ENCODE measurements at regions not wholly inside any gene's neighbourhood (a gene's known extent, or its start where the extent isn't known, plus 50 kb on each side); places are given as distances from the start of the nearest gene placed in this dataset.
"Not testable (repeated sequence)": the region's sequence is repeated elsewhere in the genome, so short reads cannot be mapped to it uniquely, and the experiment has no call there.

GRCh38 chr17:6255322-6255721 lies 179.6 kb downstream of the AIPL1 start:
- DNase-seq (ENCODE audit: low spot score) = no peak

DNA sequence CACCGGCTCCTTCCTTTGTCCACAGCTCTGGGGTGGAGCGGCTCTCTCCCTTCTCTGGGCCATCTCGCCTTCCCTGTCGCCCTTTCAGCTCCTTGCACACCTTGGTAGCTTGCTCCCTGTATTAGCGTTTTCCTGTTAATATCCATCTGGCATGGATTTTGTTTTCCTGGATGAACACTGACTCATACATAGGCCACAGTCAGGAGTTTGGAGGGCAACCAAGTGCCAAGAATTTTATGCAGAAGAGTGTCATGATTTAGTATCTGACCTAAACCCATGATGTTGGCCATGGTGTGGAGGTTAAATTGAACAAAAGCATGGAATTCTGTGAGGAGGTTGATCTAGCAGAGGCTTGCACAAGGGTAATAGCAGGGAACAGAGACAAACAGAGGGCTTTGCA lies 180.9 kb downstream of the AIPL1 start:
- no peak for DNase-seq (ENCODE audit: low spot score)

- DNase-seq (ENCODE audit: low spot score) = not testable (repeated sequence)
Measured at GRCh38 chr17:6251640-6252039, 181.5 kb downstream of the WSCD1 start.

- DNase-seq (ENCODE audit: low spot score) = no peak
Measured at GRCh38 chr17:6249732-6250131, 179.6 kb downstream of the WSCD1 start.

GRCh38 chr17:6248061-6248460 lies 177.9 kb downstream of the WSCD1 start:
- no peak for DNase-seq (ENCODE audit: low spot score)

- no peak for DNase-seq (ENCODE audit: low spot score)
Measured at GRCh38 chr17:6245301-6246177, 175.4 kb downstream of the WSCD1 start.

GRCh38 chr17:6244796-6245195 lies 174.6 kb downstream of the WSCD1 start:
- DNase-seq (ENCODE audit: low spot score) = no peak

- no peak for DNase-seq (ENCODE audit: low spot score)
Measured at GRCh38 chr17:6244253-6244652, 174.1 kb downstream of the WSCD1 start.

DNA sequence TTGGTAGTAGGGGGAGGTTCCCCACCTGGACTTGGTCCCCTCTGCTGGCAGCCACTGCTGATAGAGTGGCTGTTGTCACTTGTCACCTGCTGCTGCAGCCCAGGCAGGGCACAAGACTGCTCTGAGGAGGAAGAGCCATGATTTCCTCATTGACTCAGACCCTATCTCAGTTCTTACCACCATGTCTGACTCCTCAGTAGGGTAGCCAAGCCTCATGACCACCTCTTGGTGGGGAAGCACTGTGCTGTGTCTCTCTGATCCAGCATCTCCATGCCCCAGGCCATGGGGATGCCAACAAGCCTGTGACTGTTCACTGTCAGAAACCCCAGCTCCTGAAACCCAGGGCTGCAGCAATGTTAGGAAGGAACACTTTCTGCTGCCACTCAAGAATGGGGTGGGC lies 173.0 kb downstream of the WSCD1 start:
- DNase-seq (ENCODE audit: low spot score) = no peak

DNA sequence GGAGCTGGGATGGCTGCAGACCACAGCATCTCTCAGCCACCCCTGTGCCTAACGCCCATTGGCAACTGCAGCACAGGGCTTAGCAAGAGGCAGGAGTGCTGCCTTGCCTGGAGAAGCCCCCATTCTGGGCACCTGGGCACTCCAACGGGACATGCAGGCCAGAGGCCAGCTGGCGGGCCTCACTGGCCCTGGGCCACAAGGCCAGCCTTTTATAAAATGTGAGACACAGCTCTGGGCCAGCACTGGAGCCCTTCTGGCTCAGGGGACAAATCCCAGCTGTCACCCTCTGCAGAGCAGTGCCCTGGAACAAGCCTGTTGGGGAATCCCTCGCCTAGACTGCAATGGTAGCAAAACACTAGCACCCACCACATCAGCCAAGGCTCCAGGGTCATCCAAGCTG lies 171.8 kb downstream of the WSCD1 start:
- DNase-seq (ENCODE audit: low spot score) = no peak

GRCh38 chr17:6241381-6241780 lies 171.2 kb downstream of the WSCD1 start:
- DNase-seq (ENCODE audit: low spot score) = no peak

GRCh38 chr17:6240601-6241000 lies 170.4 kb downstream of the WSCD1 start:
- no peak for DNase-seq (ENCODE audit: low spot score)

DNA sequence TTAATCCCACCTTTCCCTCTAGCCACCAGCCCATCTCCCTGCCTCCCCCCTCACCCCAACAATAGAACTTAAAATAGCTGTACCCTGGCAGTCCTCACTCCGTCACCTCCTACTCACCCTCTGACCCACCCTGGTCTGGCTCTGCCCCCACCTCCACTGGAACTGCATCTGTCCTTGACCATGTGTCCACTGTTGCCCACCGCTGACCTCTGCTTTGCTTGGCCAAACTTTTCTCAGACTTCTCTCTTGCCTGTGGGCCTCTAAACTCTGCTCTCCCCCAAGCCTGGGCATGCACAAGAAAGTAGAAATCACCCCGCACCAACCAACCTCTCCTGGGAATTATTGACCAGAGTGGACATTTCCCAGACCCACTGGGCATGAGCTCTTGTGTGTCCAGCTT lies 169.8 kb downstream of the WSCD1 start:
- no peak for DNase-seq (ENCODE audit: low spot score)

DNA sequence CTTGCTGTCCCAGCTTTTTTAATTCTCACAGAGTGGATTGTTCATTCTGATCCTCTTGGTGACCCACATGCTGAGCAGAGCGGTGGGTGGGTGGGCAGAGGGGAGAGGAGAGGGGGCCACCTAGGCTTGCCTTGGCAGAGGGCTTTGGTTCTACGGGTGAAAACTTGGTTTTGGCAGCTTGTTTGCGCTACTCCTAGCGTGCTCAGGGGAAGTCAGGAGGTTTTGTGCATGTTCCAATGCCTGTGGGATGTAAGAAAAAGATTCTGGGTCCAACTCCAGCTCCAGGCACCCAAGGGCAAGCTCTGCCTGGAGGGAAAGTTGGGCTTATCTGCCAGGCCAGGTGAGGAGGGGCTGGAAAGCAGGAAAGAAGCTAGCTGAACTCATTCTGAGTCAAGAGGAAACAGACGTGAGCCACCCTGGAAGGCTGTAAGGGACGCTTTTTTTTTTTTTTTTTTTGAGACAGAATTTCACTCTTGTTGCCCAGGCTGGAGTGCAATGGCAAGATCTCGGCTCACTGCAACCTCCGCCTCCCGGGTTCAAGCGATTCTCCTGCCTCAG lies 169.1 kb downstream of the WSCD1 start:
- no peak for DNase-seq (ENCODE audit: low spot score)

DNA sequence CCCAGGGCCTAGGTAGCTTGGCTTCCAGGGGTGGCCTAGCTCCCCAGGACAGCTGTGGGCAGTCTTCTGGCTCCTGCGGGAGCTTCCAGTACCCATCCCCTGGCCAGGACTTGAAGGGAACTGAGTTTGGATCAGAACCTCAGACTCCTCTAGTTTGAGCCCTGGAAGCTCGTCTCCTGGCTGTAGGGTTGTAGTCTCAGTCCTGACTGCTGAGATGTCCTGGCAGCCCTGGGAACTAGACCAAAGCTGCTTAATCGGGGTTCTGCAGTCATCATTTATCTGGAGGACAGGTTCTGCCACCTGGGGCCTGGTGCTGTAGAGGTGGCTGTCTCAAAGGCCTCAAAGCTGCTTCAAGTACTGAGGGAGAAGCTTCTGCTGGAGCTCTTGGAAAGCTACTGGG lies 163.7 kb downstream of the WSCD1 start:
- DNase-seq (ENCODE audit: low spot score) = no peak

DNA sequence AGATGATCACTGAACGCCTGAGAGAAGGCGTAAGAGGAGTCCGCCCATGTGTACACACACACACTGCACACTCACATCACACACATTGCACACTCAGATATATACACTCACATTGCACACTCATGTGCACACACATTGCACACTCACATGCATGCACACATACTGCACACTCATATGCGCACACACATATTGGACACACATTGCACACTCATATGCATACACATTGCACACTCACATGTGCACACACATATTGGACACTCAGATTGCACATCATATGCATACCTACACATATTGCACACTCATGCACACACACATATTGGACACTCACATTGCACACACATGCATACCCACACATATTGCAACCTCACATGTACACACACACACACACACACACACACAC lies 163.2 kb downstream of the WSCD1 start:
- no peak for DNase-seq (ENCODE audit: low spot score)

- DNase-seq (ENCODE audit: low spot score) = no peak
Measured at GRCh38 chr17:6232732-6233101, 162.5 kb downstream of the WSCD1 start.

DNA sequence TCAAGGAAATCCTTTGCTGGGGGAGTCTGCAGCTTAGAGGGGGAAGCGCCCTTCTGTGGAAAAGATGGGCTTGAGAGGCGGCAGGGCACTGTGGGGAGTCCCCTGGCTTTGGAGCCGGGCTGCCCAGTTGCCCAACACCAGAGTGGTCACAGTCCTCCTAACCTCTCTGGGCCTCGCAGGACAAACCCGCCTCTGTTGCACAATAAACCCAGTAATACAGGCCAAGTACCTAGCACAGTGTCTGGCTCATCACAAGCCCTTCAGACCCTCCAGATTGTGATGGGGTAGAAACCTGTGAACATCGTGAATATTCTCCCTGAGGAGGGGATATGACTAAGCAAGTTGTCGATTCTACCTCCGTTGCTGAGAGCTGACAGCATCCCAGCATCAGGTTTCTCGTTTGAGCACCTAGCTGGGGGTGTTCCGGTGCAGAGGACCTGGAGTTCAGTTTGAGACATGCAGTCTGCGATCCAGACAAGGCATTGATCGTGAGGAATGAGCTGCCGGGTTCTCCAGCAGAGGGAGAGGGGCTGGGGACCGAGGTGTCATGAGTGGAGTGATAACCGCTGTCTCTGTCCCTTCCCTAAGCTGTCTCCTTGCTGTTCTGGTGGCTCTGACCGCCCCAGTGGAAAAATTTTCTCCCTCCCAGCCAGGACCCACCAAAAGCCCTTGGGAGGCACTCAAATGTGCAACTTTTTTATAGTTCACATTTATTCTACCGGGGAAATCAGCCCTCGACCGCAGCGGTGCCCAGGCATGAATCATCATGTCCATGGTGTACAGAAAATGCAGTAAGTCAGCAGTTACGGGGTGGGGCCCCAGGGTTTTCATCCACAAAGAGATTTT lies 161.9 kb downstream of the WSCD1 start:
- DNase-seq (ENCODE audit: low spot score) = no peak

DNA sequence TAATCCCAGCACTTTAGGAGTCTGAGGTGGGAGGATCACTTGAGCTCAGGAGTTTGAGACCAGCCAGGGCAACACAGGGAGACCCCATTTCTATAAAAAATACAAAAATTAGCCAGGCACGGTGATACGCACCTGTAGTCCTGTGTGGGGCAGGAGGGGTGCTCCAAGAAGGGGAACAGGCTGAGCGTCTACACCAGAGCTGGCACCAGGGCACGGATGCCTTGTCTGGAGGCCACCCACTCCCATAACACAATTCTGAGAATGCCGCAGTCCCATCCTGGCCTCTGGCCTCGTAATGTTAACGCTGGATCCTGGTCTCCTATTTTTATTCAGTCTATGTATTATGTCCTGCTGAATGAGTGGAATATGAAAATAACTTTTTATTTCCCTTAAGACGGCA lies 161.3 kb downstream of the WSCD1 start:
- DNase-seq (ENCODE audit: low spot score) = no peak

DNA sequence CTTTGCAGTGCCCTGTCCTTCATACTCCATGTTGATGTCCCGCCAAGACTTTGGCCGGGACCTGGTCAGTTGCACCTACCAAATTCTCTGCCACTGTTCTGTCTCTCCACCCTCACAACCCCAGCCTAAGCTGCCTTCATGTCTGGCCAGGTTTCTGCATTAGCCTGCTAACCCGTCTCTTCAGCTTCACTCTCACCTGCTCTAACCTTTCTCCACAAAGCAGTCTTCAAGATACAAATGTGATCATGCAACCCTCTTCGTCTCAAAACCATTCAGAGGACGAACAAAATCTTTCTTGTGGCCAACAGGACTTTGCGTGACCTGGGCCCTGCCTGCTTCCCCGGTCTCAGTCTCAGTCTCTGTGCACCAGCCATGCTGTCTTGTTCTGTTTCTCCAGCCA lies 148.2 kb downstream of the WSCD1 start:
- DNase-seq (ENCODE audit: low spot score) = no peak

DNA sequence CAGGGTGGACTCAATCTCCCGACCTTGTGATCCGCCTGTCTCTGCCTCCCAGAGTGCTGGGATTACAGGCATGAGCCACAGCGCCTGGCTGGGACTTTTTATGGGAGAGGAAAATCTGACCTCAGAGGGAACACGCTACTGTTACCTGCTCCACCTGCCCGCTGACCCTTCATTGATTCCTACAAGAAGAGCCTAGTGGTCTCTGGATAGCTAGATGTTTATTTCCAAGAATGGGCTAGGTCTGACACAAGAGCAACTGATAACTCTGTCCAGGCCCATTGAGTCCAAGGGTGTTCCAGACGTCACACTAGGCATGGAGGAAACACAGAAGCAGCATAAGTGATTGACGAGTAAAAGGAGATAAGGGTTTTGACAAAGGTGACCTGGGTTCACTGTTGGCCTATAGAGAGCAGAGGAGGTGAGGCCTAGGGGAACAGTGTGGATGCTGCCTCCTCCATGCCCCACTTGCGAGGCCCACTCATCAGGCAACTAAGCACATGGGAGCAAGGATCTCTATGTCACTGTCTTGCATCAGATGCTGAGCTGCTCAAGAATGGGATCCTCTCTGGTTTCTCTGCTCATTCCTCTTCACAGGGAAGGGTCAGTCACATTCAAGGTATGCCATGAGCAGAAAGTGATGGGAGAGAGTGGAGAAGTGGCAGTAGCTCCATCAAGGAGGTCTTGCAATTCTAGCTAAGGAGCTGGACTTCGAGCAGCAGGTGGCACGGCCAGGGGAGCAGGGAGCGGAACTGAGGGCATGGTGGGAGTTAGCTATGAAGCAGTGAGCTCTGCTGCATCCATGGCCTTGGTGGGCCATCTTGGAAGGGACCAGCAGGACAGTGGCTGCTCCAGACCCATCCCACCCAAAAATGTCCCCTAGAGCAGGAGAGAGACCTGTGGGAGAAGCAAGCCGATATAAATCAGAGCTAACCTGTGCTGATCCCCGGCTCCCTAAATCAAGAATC lies 145.2 kb downstream of the WSCD1 start:
- no peak for DNase-seq (ENCODE audit: low spot score)

- DNase-seq (ENCODE audit: low spot score) = no peak
Measured at GRCh38 chr17:6213859-6214258, 143.7 kb downstream of the WSCD1 start.

Measured in activated CD4-positive, alpha-beta T cell treated with anti-CD3 and anti-CD28 coated beads, Interleukin-2, Interleukin-4, amounts not matched to agents 100 ng/mL and 50 ng/mL, durations not matched to agents 16 hours and 8 hours (primary cell).